Heart right ventricle (tissue), 16 donors: ENCODE measurements at regions not wholly inside any gene's neighbourhood (a gene's known extent, or its start where the extent isn't known, plus 50 kb on each side); places are given as distances from the start of the nearest gene placed in this dataset.

Experiments used
- ATAC-seq, 8 donors: fragments of 200-7000 bp; cut with Tn5 transposase; one replicate each; pipeline ENCODE4 v1.9.1; 2020; ENCODE audit warnings: mild to moderate bottlenecking in 8 of 8, moderate library complexity in 8 of 8, moderate number of reproducible peaks in 1 of 8
- DNase-seq, 2 donors: peaks; one replicate each; pipeline ENCODE4 v3.0.0-alpha.2; 2020
- H3K27ac ChIP-seq, 10 donors: fragments of 200-600 bp; sonication (generic) in 2 of 10; one replicate each; pipeline versions ENCODE4 v1.5.0 to v1.8.0; 2020 to 2022; ENCODE audit warnings: mild to moderate bottlenecking in 3 of 10
- H3K27me3 ChIP-seq, 7 donors: fragments of 200-600 bp; one replicate each; pipeline ENCODE4 v1.8.0; 2021 to 2022; ENCODE audit warnings: mild to moderate bottlenecking in 2 of 7
- H3K36me3 ChIP-seq, 9 donors: fragments of 200-600 bp; sonication (generic) in 1 of 9; one replicate each; pipeline versions ENCODE4 v1.5.0 to v1.8.0; 2020 to 2022; ENCODE audit warnings: mild to moderate bottlenecking in 2 of 9
- H3K4me1 ChIP-seq, 9 donors: fragments of 200-600 bp; sonication (generic) in 1 of 9; one replicate each; pipeline versions ENCODE4 v1.5.0 to v1.8.0; 2020 to 2022; ENCODE audit warnings: mild to moderate bottlenecking in 4 of 9
- H3K4me3 ChIP-seq, 10 donors: fragments of 200-600 bp; sonication (generic) in 2 of 10; one replicate each; pipeline versions ENCODE4 v1.5.0 to v1.8.0; 2020 to 2022; ENCODE audit warnings: mild to moderate bottlenecking in 7 of 10, moderate library complexity in 2 of 10
- H3K9me3 ChIP-seq, 11 donors: fragments of 200-600 bp in 10 of 11; sonication (generic) in 2 of 11; one replicate each; pipeline versions ENCODE4 v1.5.0 to v1.8.0; 2013 to 2022; ENCODE audit warnings: mild to moderate bottlenecking in 2 of 11, control low read depth in 1 of 11, moderate library complexity in 1 of 11
- CTCF ChIP-seq, 9 donors: fragments of 200-600 bp; sonication (generic) in 2 of 9; IDR thresholded peaks; one replicate each; pipeline versions ENCODE4 v1.5.0 to v1.8.0; 2021 to 2022; ENCODE audit warnings: antibody characterized with exemption in 9 of 9, mild to moderate bottlenecking in 5 of 9, moderate library complexity in 1 of 9
- WGBS, 2 donors: extraction: QIAGEN DNeasy Blood & Tissue Kit; methylation state at CpG; one replicate each; pipeline ENCODE4 v1.1.7; 2013; ENCODE audit warnings: inconsistent platforms in 1 of 2; 5-methylcytosine and 5-hydroxymethylcytosine counted together
- intact Hi-C, 10 donors: fragments of 100-400 bp; cut with DNase I; formaldehyde crosslinking; loops; one replicate each; pipeline versions ENCODE4 v1.11.1 to v1.14.2; 2022
- donor health status: Arrhythmogenic right ventricular cardiomyopathy.
- donor health status: ischemic (EF 13 %, LVEDD 7.1; RV severe dilation, severe dysfunction).
- donor health status: healthy with polysubstance abuse.
- donor health status: DM: no; HTN: yes; CAD: no.
- donor health status: DM: no; HTN: no; CAD: no.
- donor health status: ischemic (EF 25% LVEDD 6.9; RV normal size, moderate dysfunction).
- donor health status: ischemic (EF 25% LVEDD 5.7; RV mildly dilated, moderate dysfunction).
- donor health status: healthy.
- donor health status: DM: yes; HTN: yes; CAD: no.
- donor health status: Ischemic cardiomyopathy.
- donor health status: ischemic (EF 35%, LVEDD 5.7; RV mildly dilated, moderate dysfunction).
- donor health status: nonischemic (EF 11% LVEDD 7.7; RV severe dilation, severe dysfunction).
- donor health status: DM: yes; HTN: yes; CAD: no.
- donor health status: PGD.
- donor health status: ischemic (EF 29% LVEDD 5.4; RV normal size, mild dysfunction).
- donor health status: nonischemic (EF 23%, LVEDD 6.1; RV moderate dilation, normal function).

- Histone ChIP-seq H3K27ac (peak overlapping the region in 7 of 10 donors; percentile 8 to 54 (median 36)), H3K27me3 (no peaks in the 10 kb centered on the region), H3K4me3 (no peak overlapping the region), H3K4me1 (peaks cover 0 to 26% (median 11%) of the 10 kb centered on the region in 9 donors), H3K9me3 (no peaks in the 10 kb centered on the region), H3K36me3 (no peaks in the 10 kb centered on the region)
- ATAC-seq (peak; percentile 81 to 98 (median 94)), DNase-seq (peak; percentile 32 to 38)
- 10 to 15% methylated on average over 6 of the region's 6 CpGs for WGBS, 2 donors
- intact Hi-C loops = no loop called here
- TF ChIP-seq CTCF (IDR thresholded peaks at IDR 0.05) = no peak
Measured at GRCh38 chr2:6694555-6694954, 171.2 kb downstream of the CMPK2 start.

GRCh38 chr2:6700335-6700734 lies 165.4 kb downstream of the CMPK2 start:
- ATAC-seq (no peak), DNase-seq (no peak)
- H3K36me3 ChIP-seq = no peaks in the 10 kb centered on the region
- H3K9me3 ChIP-seq = peaks cover 0 to 26% (median 13%) of the 10 kb centered on the region in 11 donors
- no peaks in the 10 kb centered on the region for H3K27me3 ChIP-seq
- peaks cover 0 to under 1% (median 0%) of the 10 kb centered on the region in 9 donors for H3K4me1 ChIP-seq
- intact Hi-C loops = no loop called here
- 53 to 55% methylated on average over 6 of the region's 6 CpGs for WGBS, 2 donors
- TF ChIP-seq CTCF (IDR thresholded peaks at IDR 0.05) = no peak
- H3K27ac ChIP-seq = no peak overlapping the region
- no peak overlapping the region for H3K4me3 ChIP-seq

GRCh38 chr2:6704077-6704476 lies 161.6 kb downstream of the CMPK2 start:
- Histone ChIP-seq H3K27ac (no peak overlapping the region), H3K27me3 (no peaks in the 10 kb centered on the region), H3K36me3 (no peaks in the 10 kb centered on the region), H3K4me3 (no peak overlapping the region), H3K9me3 (peaks cover 0 to 33% (median 13%) of the 10 kb centered on the region in 11 donors), H3K4me1 (no peaks in the 10 kb centered on the region)
- TF ChIP-seq CTCF (IDR thresholded peaks at IDR 0.05) = no peak
- intact Hi-C loops = no loop called here
- ATAC-seq (no peak), DNase-seq (no peak)
- WGBS, 2 donors = 96 to 98% methylated on average over 1 of the region's 1 CpG

- intact Hi-C loops = no loop called here
- Histone ChIP-seq H3K27me3 (peaks cover 0 to 4% (median 0%) of the 10 kb centered on the region in 7 donors), H3K4me3 (no peak overlapping the region), H3K27ac (no peak overlapping the region), H3K36me3 (no peaks in the 10 kb centered on the region), H3K4me1 (no peaks in the 10 kb centered on the region), H3K9me3 (no peaks in the 10 kb centered on the region)
- DNase-seq (no peak), ATAC-seq (no peak)
- WGBS, 2 donors = 68 to 84% methylated on average over 2 of the region's 2 CpGs
- no peak for TF ChIP-seq CTCF (IDR thresholded peaks at IDR 0.05)
Measured at GRCh38 chr2:6721395-6721794, 144.3 kb downstream of the CMPK2 start.
